Peyer's patch (tissue), 4 donors: ENCODE measurements at regions not wholly inside any gene's neighbourhood (a gene's known extent, or its start where the extent isn't known, plus 50 kb on each side); places are given as distances from the start of the nearest gene placed in this dataset.

ENCODE experiments used
- CTCF ChIP-seq, 6 experiments: fragments of 450-650 bp in 4 of 6; fragments of 200-600 bp in 2 of 6; sonication (generic) in 1 of 6; IDR thresholded peaks; one replicate each; pipeline ENCODE4 v1.5.1; 2017 to 2019; ENCODE audit warnings: antibody characterized with exemption in 6 of 6, mild to moderate bottlenecking in 3 of 6, moderate library complexity in 1 of 6
- POLR2A ChIP-seq, 2 donors: fragments of 450-650 bp; IDR thresholded peaks; one replicate each; pipeline ENCODE4 v1.5.1; 2017; ENCODE audit warnings: antibody characterized with exemption in 2 of 2, mild to moderate bottlenecking in 2 of 2, moderate library complexity in 2 of 2

DNA sequence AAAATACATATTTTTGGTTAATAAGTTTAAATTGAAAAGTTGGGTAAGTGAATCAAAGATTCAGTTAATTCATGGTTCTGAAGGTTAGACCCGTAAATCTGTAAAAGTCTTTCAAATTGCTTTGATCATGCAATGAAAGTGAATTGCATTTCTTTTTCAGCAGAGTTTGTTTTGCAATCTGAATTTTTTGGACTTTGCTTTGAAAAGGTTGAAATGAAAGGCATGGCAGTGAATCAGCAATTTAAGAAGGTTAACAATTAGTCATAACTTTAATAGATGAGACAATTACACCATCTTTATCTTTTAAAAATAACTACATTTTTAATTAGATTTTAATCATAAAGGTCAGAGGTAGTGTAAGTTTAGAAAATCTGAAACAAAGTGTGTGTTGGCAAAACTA, 310.9 kb upstream of the KCNJ16 start:
- TF ChIP-seq CTCF (IDR thresholded peaks at IDR 0.05) = no peak
- no peak for TF ChIP-seq POLR2A (IDR thresholded peaks at IDR 0.05)
